ENCODE measurements at regions not wholly inside any gene's neighbourhood (a gene's known extent, or its start where the extent isn't known, plus 50 kb on each side); places are given as distances from the start of the nearest gene placed in this dataset.

DNA sequence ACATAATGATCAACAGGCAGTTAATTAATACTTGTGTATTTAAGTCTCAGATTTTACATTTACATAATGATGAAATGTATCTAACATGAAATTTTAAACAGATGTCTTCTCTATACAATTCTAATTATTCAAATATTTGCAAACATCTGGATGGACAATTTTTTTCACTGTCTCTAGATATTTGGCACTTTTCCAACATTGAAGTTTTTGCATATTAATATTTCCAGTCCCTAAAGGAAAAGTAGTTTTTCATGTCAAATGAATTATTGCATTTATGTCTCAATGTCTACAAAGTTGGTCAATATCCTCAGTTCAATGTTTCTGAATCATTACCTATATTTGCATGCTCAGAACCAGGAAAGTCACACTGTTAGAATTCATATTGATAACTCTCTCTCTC, 560.9 kb upstream of the PKDCC start:
- Histone ChIP-seq H3K4me3 (ENCODE audit: low read depth in 1 of 3, low read length in 3 of 3) (no peak overlapping the region), H3K27ac (ENCODE audit: low read depth in 1 of 3, low read length in 2 of 3) (no peak overlapping the region), H3K36me3 (ENCODE audit: control insufficient read depth in 3 of 3, insufficient read depth in 2 of 3, low read depth in 1 of 3, low read length in 3 of 3) (no peaks in the 10 kb centered on the region), H3K4me1 (ENCODE audit: control insufficient read depth in 3 of 3, insufficient read depth in 2 of 3, low read depth in 1 of 3, low read length in 2 of 3) (no peaks in the 10 kb centered on the region), H3K27me3 (ENCODE audit: control insufficient read depth in 3 of 3, insufficient read depth in 3 of 3, low read length in 3 of 3) (no peaks in the 10 kb centered on the region), H3K9me3 (ENCODE audit: control insufficient read depth in 2 of 2, insufficient read depth in 1 of 2, low read depth in 1 of 2, low read length in 1 of 2) (peaks cover 0 to 4% of the 10 kb centered on the region in 2 donors)
- FAIRE-seq: no peak
- DNase-seq: no peak

GRCh38 chr2:41488888-41489287, 558.9 kb upstream of the PKDCC start:
- no peaks in the 10 kb centered on the region for H3K4me1 ChIP-seq (ENCODE audit: control insufficient read depth in 3 of 3, insufficient read depth in 2 of 3, low read depth in 1 of 3, low read length in 2 of 3)

DNA sequence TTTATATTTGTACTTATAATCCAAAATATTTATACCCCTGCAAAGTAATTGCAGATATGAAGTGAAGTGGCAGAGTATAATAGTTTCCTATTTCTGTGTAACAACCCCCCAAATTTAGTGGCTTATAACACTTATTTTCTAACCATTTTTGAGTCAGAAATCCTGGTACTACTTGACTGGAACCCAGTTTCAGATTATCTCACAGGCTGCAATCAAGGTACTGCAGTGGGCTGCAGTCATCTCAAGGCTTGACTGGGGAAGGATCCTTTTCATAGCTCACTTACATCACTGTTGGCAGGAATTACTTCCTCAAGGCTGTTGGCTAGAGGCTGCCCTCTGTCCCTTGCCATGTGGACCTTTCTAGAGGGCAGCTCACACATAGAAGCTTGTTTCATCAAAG, 558.2 kb upstream of the PKDCC start:
- FAIRE-seq (no peak), DNase-seq (no peak)
- H3K4me3 ChIP-seq (ENCODE audit: low read depth in 1 of 3, low read length in 3 of 3): no peak overlapping the region

More at GRCh38 chr2:41488888-41489287, 558.9 kb upstream of the PKDCC start:
- Histone ChIP-seq H3K27me3 (ENCODE audit: control insufficient read depth in 3 of 3, insufficient read depth in 3 of 3, low read length in 3 of 3) (no peaks in the 10 kb centered on the region), H3K27ac (ENCODE audit: low read depth in 1 of 3, low read length in 2 of 3) (no peak overlapping the region), H3K36me3 (ENCODE audit: control insufficient read depth in 3 of 3, insufficient read depth in 2 of 3, low read depth in 1 of 3, low read length in 3 of 3) (no peaks in the 10 kb centered on the region), H3K9me3 (ENCODE audit: control insufficient read depth in 2 of 2, insufficient read depth in 1 of 2, low read depth in 1 of 2, low read length in 1 of 2) (peaks cover 0 to 11% of the 10 kb centered on the region in 2 donors), H3K4me3 (ENCODE audit: low read depth in 1 of 3, low read length in 3 of 3) (no peak overlapping the region)
- no peak for DNase-seq
- FAIRE-seq: no peak

GRCh38 chr2:41495050-41495449, 552.8 kb upstream of the PKDCC start:
- DNase-seq: no peak
- no peak overlapping the region for H3K27ac ChIP-seq (ENCODE audit: low read depth in 1 of 3, low read length in 2 of 3)
- WGBS, 3 donors: 63 to 80% (median 75%) methylated on average over 5 of the region's 5 CpGs
- H3K27me3 ChIP-seq (ENCODE audit: control insufficient read depth in 3 of 3, insufficient read depth in 3 of 3, low read length in 3 of 3): no peaks in the 10 kb centered on the region
- peaks cover 0 to 59% of the 10 kb centered on the region in 2 donors for H3K9me3 ChIP-seq (ENCODE audit: control insufficient read depth in 2 of 2, insufficient read depth in 1 of 2, low read depth in 1 of 2, low read length in 1 of 2)
- H3K4me3 ChIP-seq (ENCODE audit: low read depth in 1 of 3, low read length in 3 of 3): no peak overlapping the region
- no peaks in the 10 kb centered on the region for H3K36me3 ChIP-seq (ENCODE audit: control insufficient read depth in 3 of 3, insufficient read depth in 2 of 3, low read depth in 1 of 3, low read length in 3 of 3)
- no peaks in the 10 kb centered on the region for H3K4me1 ChIP-seq (ENCODE audit: control insufficient read depth in 3 of 3, insufficient read depth in 2 of 3, low read depth in 1 of 3, low read length in 2 of 3)
- no peak for FAIRE-seq

More for the DNA sequence above, 558.2 kb upstream of the PKDCC start:
- Histone ChIP-seq H3K36me3 (ENCODE audit: control insufficient read depth in 3 of 3, insufficient read depth in 2 of 3, low read depth in 1 of 3, low read length in 3 of 3) (no peaks in the 10 kb centered on the region), H3K9me3 (ENCODE audit: control insufficient read depth in 2 of 2, insufficient read depth in 1 of 2, low read depth in 1 of 2, low read length in 1 of 2) (peaks cover 0 to 18% of the 10 kb centered on the region in 2 donors), H3K27me3 (ENCODE audit: control insufficient read depth in 3 of 3, insufficient read depth in 3 of 3, low read length in 3 of 3) (no peaks in the 10 kb centered on the region), H3K27ac (ENCODE audit: low read depth in 1 of 3, low read length in 2 of 3) (no peak overlapping the region), H3K4me1 (ENCODE audit: control insufficient read depth in 3 of 3, insufficient read depth in 2 of 3, low read depth in 1 of 3, low read length in 2 of 3) (no peaks in the 10 kb centered on the region)

- H3K4me1 ChIP-seq (ENCODE audit: control insufficient read depth in 3 of 3, insufficient read depth in 2 of 3, low read depth in 1 of 3, low read length in 2 of 3): no peaks in the 10 kb centered on the region
- no peaks in the 10 kb centered on the region for H3K27me3 ChIP-seq (ENCODE audit: control insufficient read depth in 3 of 3, insufficient read depth in 3 of 3, low read length in 3 of 3)
- H3K36me3 ChIP-seq (ENCODE audit: control insufficient read depth in 3 of 3, insufficient read depth in 2 of 3, low read depth in 1 of 3, low read length in 3 of 3): no peaks in the 10 kb centered on the region
- WGBS, 3 donors: 84 to 99% (median 96%) methylated on average over 3 of the region's 3 CpGs
- no peak overlapping the region for H3K4me3 ChIP-seq (ENCODE audit: low read depth in 1 of 3, low read length in 3 of 3)
- H3K9me3 ChIP-seq (ENCODE audit: control insufficient read depth in 2 of 2, insufficient read depth in 1 of 2, low read depth in 1 of 2, low read length in 1 of 2): peaks cover 0 to 66% of the 10 kb centered on the region in 2 donors
- FAIRE-seq (no peak), DNase-seq (no peak)
- no peak overlapping the region for H3K27ac ChIP-seq (ENCODE audit: low read depth in 1 of 3, low read length in 2 of 3)
Measured at GRCh38 chr2:41496908-41497307, 550.9 kb upstream of the PKDCC start.

DNA sequence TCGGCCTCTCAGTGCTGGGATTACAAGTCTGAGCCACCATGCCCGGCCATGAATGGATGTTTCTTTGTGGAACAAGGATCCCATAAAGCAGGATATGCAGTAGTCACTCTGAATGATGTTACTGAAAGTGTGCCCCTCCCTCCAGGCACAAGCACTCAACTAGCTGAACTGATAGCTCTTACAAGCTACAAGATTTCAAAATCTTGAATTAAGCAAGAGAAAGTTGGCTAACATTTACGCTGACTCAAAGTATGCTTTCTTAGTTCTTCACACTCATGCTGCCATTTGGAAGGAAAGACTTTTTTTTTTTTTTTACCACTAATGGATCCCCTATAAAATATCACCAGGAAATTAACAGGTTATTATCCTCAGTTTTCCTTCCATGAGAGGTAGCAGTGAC, 549.0 kb upstream of the PKDCC start:
- no peak overlapping the region for H3K27ac ChIP-seq (ENCODE audit: low read depth in 1 of 3, low read length in 2 of 3)
- WGBS, 3 donors: 82 to 90% (median 89%) methylated on average over 3 of the region's 3 CpGs
- H3K9me3 ChIP-seq (ENCODE audit: control insufficient read depth in 2 of 2, insufficient read depth in 1 of 2, low read depth in 1 of 2, low read length in 1 of 2): peaks cover 0 to 61% of the 10 kb centered on the region in 2 donors
- FAIRE-seq: no peak
- no peaks in the 10 kb centered on the region for H3K4me1 ChIP-seq (ENCODE audit: control insufficient read depth in 3 of 3, insufficient read depth in 2 of 3, low read depth in 1 of 3, low read length in 2 of 3)
- H3K36me3 ChIP-seq (ENCODE audit: control insufficient read depth in 3 of 3, insufficient read depth in 2 of 3, low read depth in 1 of 3, low read length in 3 of 3): no peaks in the 10 kb centered on the region
- no peaks in the 10 kb centered on the region for H3K27me3 ChIP-seq (ENCODE audit: control insufficient read depth in 3 of 3, insufficient read depth in 3 of 3, low read length in 3 of 3)
- DNase-seq: no peak
- no peak overlapping the region for H3K4me3 ChIP-seq (ENCODE audit: low read depth in 1 of 3, low read length in 3 of 3)

DNA sequence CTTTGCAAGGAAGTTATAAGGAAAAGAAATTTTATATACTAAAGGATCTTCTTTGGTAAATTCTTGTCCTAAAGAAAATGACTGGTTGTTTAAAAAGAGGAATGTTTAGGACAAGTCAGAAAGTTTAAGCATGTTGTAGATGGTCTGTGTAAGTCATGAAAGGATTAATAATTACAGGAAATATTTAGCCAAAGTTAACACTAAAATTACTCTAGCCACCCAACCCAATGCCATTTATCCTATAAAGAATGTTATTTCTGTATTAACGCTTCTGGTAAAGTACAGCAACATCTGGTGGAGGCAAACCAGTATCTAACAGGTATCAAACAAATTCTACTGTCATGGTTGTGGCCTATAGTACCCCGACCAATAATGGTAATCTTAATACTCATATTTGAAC, 546.9 kb upstream of the PKDCC start:
- FAIRE-seq: no peak
- Histone ChIP-seq H3K27ac (ENCODE audit: low read depth in 1 of 3, low read length in 2 of 3) (no peak overlapping the region), H3K4me1 (ENCODE audit: control insufficient read depth in 3 of 3, insufficient read depth in 2 of 3, low read depth in 1 of 3, low read length in 2 of 3) (no peaks in the 10 kb centered on the region), H3K27me3 (ENCODE audit: control insufficient read depth in 3 of 3, insufficient read depth in 3 of 3, low read length in 3 of 3) (no peaks in the 10 kb centered on the region), H3K36me3 (ENCODE audit: control insufficient read depth in 3 of 3, insufficient read depth in 2 of 3, low read depth in 1 of 3, low read length in 3 of 3) (no peaks in the 10 kb centered on the region), H3K4me3 (ENCODE audit: low read depth in 1 of 3, low read length in 3 of 3) (no peak overlapping the region), H3K9me3 (ENCODE audit: control insufficient read depth in 2 of 2, insufficient read depth in 1 of 2, low read depth in 1 of 2, low read length in 1 of 2) (peaks cover 0 to 41% of the 10 kb centered on the region in 2 donors)
- DNase-seq: no peak
- 76 to 89% (median 79%) methylated on average over 2 of the region's 2 CpGs for WGBS, 3 donors

GRCh38 chr2:41502752-41503151, 545.1 kb upstream of the PKDCC start:
- H3K9me3 ChIP-seq (ENCODE audit: control insufficient read depth in 2 of 2, insufficient read depth in 1 of 2, low read depth in 1 of 2, low read length in 1 of 2): peaks cover 0 to 25% of the 10 kb centered on the region in 2 donors
- H3K27ac ChIP-seq (ENCODE audit: low read depth in 1 of 3, low read length in 2 of 3): no peak overlapping the region
- H3K4me1 ChIP-seq (ENCODE audit: control insufficient read depth in 3 of 3, insufficient read depth in 2 of 3, low read depth in 1 of 3, low read length in 2 of 3): no peaks in the 10 kb centered on the region
- DNase-seq: no peak
- WGBS, 3 donors: 74 to 88% (median 76%) methylated on average over 1 of the region's 1 CpG
- no peak overlapping the region for H3K4me3 ChIP-seq (ENCODE audit: low read depth in 1 of 3, low read length in 3 of 3)
- no peaks in the 10 kb centered on the region for H3K36me3 ChIP-seq (ENCODE audit: control insufficient read depth in 3 of 3, insufficient read depth in 2 of 3, low read depth in 1 of 3, low read length in 3 of 3)
- H3K27me3 ChIP-seq (ENCODE audit: control insufficient read depth in 3 of 3, insufficient read depth in 3 of 3, low read length in 3 of 3): no peaks in the 10 kb centered on the region
- FAIRE-seq: no peak

- Histone ChIP-seq H3K9me3 (ENCODE audit: control insufficient read depth in 2 of 2, insufficient read depth in 1 of 2, low read depth in 1 of 2, low read length in 1 of 2) (peaks cover 0 to 17% of the 10 kb centered on the region in 2 donors), H3K36me3 (ENCODE audit: control insufficient read depth in 3 of 3, insufficient read depth in 2 of 3, low read depth in 1 of 3, low read length in 3 of 3) (no peaks in the 10 kb centered on the region), H3K27me3 (ENCODE audit: control insufficient read depth in 3 of 3, insufficient read depth in 3 of 3, low read length in 3 of 3) (no peaks in the 10 kb centered on the region), H3K4me1 (ENCODE audit: control insufficient read depth in 3 of 3, insufficient read depth in 2 of 3, low read depth in 1 of 3, low read length in 2 of 3) (no peaks in the 10 kb centered on the region), H3K27ac (ENCODE audit: low read depth in 1 of 3, low read length in 2 of 3) (no peak overlapping the region), H3K4me3 (ENCODE audit: low read depth in 1 of 3, low read length in 3 of 3) (no peak overlapping the region)
- FAIRE-seq (no peak), DNase-seq (no peak)
- 68 to 77% (median 76%) methylated on average over 2 of the region's 2 CpGs for WGBS, 3 donors
Measured at GRCh38 chr2:41504532-41504931, 543.3 kb upstream of the PKDCC start.
